ENCODE measurements at regions not wholly inside any gene's neighbourhood (a gene's known extent, or its start where the extent isn't known, plus 50 kb on each side); places are given as distances from the start of the nearest gene placed in this dataset.
"Not testable (repeated sequence)": the region's sequence is repeated elsewhere in the genome, so short reads cannot be mapped to it uniquely, and the experiment has no call there.

GRCh38 chr20:4462801-4463200 lies 213.7 kb upstream of the ADRA1D start:
- DNase-seq, result not testable (repeated sequence)

- no peak for DNase-seq
Measured at GRCh38 chr20:4459081-4459480, 210.0 kb upstream of the ADRA1D start.

- DNase-seq, result no peak
Measured at GRCh38 chr20:4457566-4458543, 208.8 kb upstream of the ADRA1D start.

GRCh38 chr20:4455996-4456395 lies 206.9 kb upstream of the ADRA1D start:
- DNase-seq, result no peak

- no peak for DNase-seq
Measured at GRCh38 chr20:4455301-4455701, 206.2 kb upstream of the ADRA1D start.

- no peak for DNase-seq
Measured at GRCh38 chr20:4454111-4454510, 205.0 kb upstream of the ADRA1D start.

- DNase-seq, result no peak
Measured at GRCh38 chr20:4453359-4453758, 204.3 kb upstream of the ADRA1D start.

- DNase-seq, result no peak
Measured at GRCh38 chr20:4451487-4452081, 202.5 kb upstream of the ADRA1D start.

GRCh38 chr20:4449957-4450715 lies 201.0 kb upstream of the ADRA1D start:
- no peak for DNase-seq

- no peak for DNase-seq
Measured at GRCh38 chr20:4445784-4446183, 196.7 kb upstream of the ADRA1D start.

- no peak for DNase-seq
Measured at GRCh38 chr20:4445331-4445730, 196.2 kb upstream of the ADRA1D start.

- no peak for DNase-seq
Measured at GRCh38 chr20:4444404-4444803, 195.3 kb upstream of the ADRA1D start.

- DNase-seq, result no peak
Measured at GRCh38 chr20:4443016-4443415, 193.9 kb upstream of the ADRA1D start.

- DNase-seq, result no peak
Measured at GRCh38 chr20:4441871-4442270, 192.8 kb upstream of the ADRA1D start.

- DNase-seq, result no peak
Measured at GRCh38 chr20:4441191-4441590, 192.1 kb upstream of the ADRA1D start.

- DNase-seq, result no peak
Measured at GRCh38 chr20:4439461-4439860, 190.4 kb upstream of the ADRA1D start.

- no peak for DNase-seq
Measured at GRCh38 chr20:4437131-4437530, 188.0 kb upstream of the ADRA1D start.

- DNase-seq, result no peak
Measured at GRCh38 chr20:4435671-4436455, 186.8 kb upstream of the ADRA1D start.

- no peak for DNase-seq
Measured at GRCh38 chr20:4435225-4435624, 186.1 kb upstream of the ADRA1D start.

GRCh38 chr20:4434681-4435080 lies 185.6 kb upstream of the ADRA1D start:
- DNase-seq, result no peak

- DNase-seq, result no peak
Measured at GRCh38 chr20:4431446-4431845, 182.4 kb upstream of the ADRA1D start.

- DNase-seq, result not testable (repeated sequence)
Measured at GRCh38 chr20:4430826-4431225, 181.7 kb upstream of the ADRA1D start.

All from activated CD4-positive, alpha-beta T cell treated with anti-CD3 and anti-CD28 coated beads for 4 hours (primary cell).